Upper lobe of right lung (tissue), 1 donor: ENCODE measurements at regions not wholly inside any gene's neighbourhood (a gene's known extent, or its start where the extent isn't known, plus 50 kb on each side); places are given as distances from the start of the nearest gene placed in this dataset.

Source experiments
- ATAC-seq: fragments of 200-7000 bp; cut with Tn5 transposase; one replicate; pipeline ENCODE4 v1.9.1; 2020; ENCODE audit warnings: mild to moderate bottlenecking, moderate library complexity
- DNase-seq: peaks from one replicate; pipeline ENCODE4 v3.0.0-alpha.2; 2020
- H3K27ac ChIP-seq: fragments of 200-600 bp; one replicate; pipeline ENCODE4 v1.8.0; 2022
- H3K27me3 ChIP-seq: fragments of 200-600 bp; one replicate; pipeline ENCODE4 v1.8.0; 2022; ENCODE audit warnings: mild to moderate bottlenecking
- H3K36me3 ChIP-seq: fragments of 200-600 bp; one replicate; pipeline ENCODE4 v1.8.0; 2022
- H3K4me1 ChIP-seq: fragments of 200-600 bp; one replicate; pipeline ENCODE4 v1.8.0; 2022
- H3K4me3 ChIP-seq: fragments of 200-600 bp; one replicate; pipeline ENCODE4 v1.8.0; 2022; ENCODE audit warnings: mild to moderate bottlenecking
- H3K9me3 ChIP-seq: fragments of 200-600 bp; one replicate; pipeline ENCODE4 v1.8.0; 2022
- CTCF ChIP-seq: fragments of 200-600 bp; IDR thresholded peaks from one replicate; pipeline ENCODE4 v1.8.0; 2022; ENCODE audit warnings: antibody characterized with exemption
- intact Hi-C: fragments of 100-400 bp; cut with DNase I; formaldehyde crosslinking; loops from one replicate; pipeline ENCODE4 v1.11.0; 2022
- donor health status: DM: no; HTN: yes; CAD: no; lungs with severe emphysema.

- peaks cover 8% of the 10 kb centered on the region for H3K4me1 ChIP-seq
- H3K36me3 ChIP-seq = no peaks in the 10 kb centered on the region
- H3K4me3 ChIP-seq = no peak overlapping the region
- DNase-seq (no peak), ATAC-seq (no peak)
- no peak overlapping the region for H3K27ac ChIP-seq
- no peaks in the 10 kb centered on the region for H3K9me3 ChIP-seq
- intact Hi-C loops = no loop called here
- TF ChIP-seq CTCF = no peak
- no peaks in the 10 kb centered on the region for H3K27me3 ChIP-seq
Measured at GRCh38 chr3:64898941-64899340, 211.1 kb upstream of the ADAMTS9 start.

GRCh38 chr3:64895991-64896895 is 208.4 kb upstream of the ADAMTS9 start:
- Histone ChIP-seq H3K27me3 (no peaks in the 10 kb centered on the region), H3K4me1 (peaks cover 4% of the 10 kb centered on the region), H3K9me3 (no peaks in the 10 kb centered on the region), H3K4me3 (no peak overlapping the region), H3K27ac (no peak overlapping the region), H3K36me3 (no peaks in the 10 kb centered on the region)
- TF ChIP-seq CTCF = no peak
- intact Hi-C loops = no loop called here
- DNase-seq (no peak), ATAC-seq (no peak)

- Histone ChIP-seq H3K36me3 (no peaks in the 10 kb centered on the region), H3K27ac (no peak overlapping the region), H3K4me1 (no peaks in the 10 kb centered on the region), H3K9me3 (no peaks in the 10 kb centered on the region), H3K27me3 (no peaks in the 10 kb centered on the region), H3K4me3 (no peak overlapping the region)
- DNase-seq = no peak
- TF ChIP-seq CTCF = no peak
- ATAC-seq = no peak
- intact Hi-C loops = no loop called here
Measured at GRCh38 chr3:64895106-64895990, 207.5 kb upstream of the ADAMTS9 start.

GRCh38 chr3:64894006-64894405 is 206.2 kb upstream of the ADAMTS9 start:
- intact Hi-C loops = no loop called here
- Histone ChIP-seq H3K4me1 (no peaks in the 10 kb centered on the region), H3K4me3 (no peak overlapping the region), H3K9me3 (no peaks in the 10 kb centered on the region), H3K27ac (no peak overlapping the region), H3K27me3 (no peaks in the 10 kb centered on the region), H3K36me3 (no peaks in the 10 kb centered on the region)
- TF ChIP-seq CTCF = no peak
- DNase-seq (no peak), ATAC-seq (no peak)

GRCh38 chr3:64892671-64893309 is 205.0 kb upstream of the ADAMTS9 start:
- ATAC-seq = peak; percentile 23
- intact Hi-C loops = no loop called here

More at GRCh38 chr3:64892671-64893309, 205.0 kb upstream of the ADAMTS9 start:
- TF ChIP-seq CTCF = no peak
- Histone ChIP-seq H3K4me1 (no peaks in the 10 kb centered on the region), H3K36me3 (no peaks in the 10 kb centered on the region), H3K27ac (no peak overlapping the region), H3K4me3 (no peak overlapping the region), H3K27me3 (no peaks in the 10 kb centered on the region), H3K9me3 (no peaks in the 10 kb centered on the region)
- no peak for DNase-seq
